ENCODE measurements at regions not wholly inside any gene's neighbourhood (a gene's known extent, or its start where the extent isn't known, plus 50 kb on each side); places are given as distances from the start of the nearest gene placed in this dataset.

GRCh38 chr12:4104722-4105244 lies 168.8 kb upstream of the CCND2 start:
- H3K4me3 ChIP-seq (ENCODE audit: low read depth, low read length), result no peak overlapping the region
- H3K36me3 ChIP-seq (ENCODE audit: control insufficient read depth, insufficient read depth, low read length), result no peaks in the 10 kb centered on the region
- POLR2A ChIA-PET, result no interaction called here
- TF ChIP-seq, protein P1, sequence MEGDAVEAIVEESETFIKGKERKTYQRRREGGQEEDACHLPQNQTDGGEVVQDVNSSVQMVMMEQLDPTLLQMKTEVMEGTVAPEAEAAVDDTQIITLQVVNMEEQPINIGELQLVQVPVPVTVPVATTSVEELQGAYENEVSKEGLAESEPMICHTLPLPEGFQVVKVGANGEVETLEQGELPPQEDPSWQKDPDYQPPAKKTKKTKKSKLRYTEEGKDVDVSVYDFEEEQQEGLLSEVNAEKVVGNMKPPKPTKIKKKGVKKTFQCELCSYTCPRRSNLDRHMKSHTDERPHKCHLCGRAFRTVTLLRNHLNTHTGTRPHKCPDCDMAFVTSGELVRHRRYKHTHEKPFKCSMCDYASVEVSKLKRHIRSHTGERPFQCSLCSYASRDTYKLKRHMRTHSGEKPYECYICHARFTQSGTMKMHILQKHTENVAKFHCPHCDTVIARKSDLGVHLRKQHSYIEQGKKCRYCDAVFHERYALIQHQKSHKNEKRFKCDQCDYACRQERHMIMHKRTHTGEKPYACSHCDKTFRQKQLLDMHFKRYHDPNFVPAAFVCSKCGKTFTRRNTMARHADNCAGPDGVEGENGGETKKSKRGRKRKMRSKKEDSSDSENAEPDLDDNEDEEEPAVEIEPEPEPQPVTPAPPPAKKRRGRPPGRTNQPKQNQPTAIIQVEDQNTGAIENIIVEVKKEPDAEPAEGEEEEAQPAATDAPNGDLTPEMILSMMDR (IDR thresholded peaks at IDR 0.05; ENCODE audit: insufficient read depth, low read depth, low read length), result no peak
- no peak for DNase-seq (ENCODE audit: low read depth)
- CTCF ChIA-PET, result interaction anchor here (4.8 kb wide), 1 partner anchor 173 kb away, joined by 50 read pairs; no protein-coding TSS in a partner anchor
- no peaks in the 10 kb centered on the region for H3K27me3 ChIP-seq (ENCODE audit: control insufficient read depth, insufficient read depth, low read length)

DNA sequence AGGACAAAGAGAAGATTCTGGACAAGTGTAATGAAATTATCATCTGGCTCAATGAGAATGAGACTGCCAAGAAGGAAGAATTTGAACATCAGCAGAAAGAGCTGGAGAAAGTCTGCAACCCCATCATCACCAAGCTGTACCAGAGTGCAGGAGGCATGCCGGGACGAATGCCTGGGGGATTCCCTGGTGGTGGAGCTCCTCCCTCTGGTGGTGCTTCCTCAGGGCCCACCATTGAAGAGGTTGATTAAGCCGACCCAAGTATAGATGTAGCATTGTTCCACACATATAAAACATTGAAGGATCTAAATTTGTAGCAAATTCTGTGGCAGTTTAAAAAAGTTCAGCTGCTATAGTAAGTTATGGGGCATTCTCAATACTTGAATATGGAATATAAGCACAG lies 174.3 kb upstream of the CCND2 start:
- Histone ChIP-seq H3K36me3 (ENCODE audit: control insufficient read depth, insufficient read depth, low read length) (no peaks in the 10 kb centered on the region), H3K27me3 (ENCODE audit: control insufficient read depth, insufficient read depth, low read length) (no peaks in the 10 kb centered on the region), H3K4me3 (ENCODE audit: low read depth, low read length) (no peak overlapping the region)
- DNase-seq (ENCODE audit: low read depth), result no peak
- TF ChIP-seq, protein P1 (IDR thresholded peaks at IDR 0.05; ENCODE audit: insufficient read depth, low read depth, low read length), result no peak
- CTCF ChIA-PET, result no interaction called here
- POLR2A ChIA-PET, result no interaction called here

DNA sequence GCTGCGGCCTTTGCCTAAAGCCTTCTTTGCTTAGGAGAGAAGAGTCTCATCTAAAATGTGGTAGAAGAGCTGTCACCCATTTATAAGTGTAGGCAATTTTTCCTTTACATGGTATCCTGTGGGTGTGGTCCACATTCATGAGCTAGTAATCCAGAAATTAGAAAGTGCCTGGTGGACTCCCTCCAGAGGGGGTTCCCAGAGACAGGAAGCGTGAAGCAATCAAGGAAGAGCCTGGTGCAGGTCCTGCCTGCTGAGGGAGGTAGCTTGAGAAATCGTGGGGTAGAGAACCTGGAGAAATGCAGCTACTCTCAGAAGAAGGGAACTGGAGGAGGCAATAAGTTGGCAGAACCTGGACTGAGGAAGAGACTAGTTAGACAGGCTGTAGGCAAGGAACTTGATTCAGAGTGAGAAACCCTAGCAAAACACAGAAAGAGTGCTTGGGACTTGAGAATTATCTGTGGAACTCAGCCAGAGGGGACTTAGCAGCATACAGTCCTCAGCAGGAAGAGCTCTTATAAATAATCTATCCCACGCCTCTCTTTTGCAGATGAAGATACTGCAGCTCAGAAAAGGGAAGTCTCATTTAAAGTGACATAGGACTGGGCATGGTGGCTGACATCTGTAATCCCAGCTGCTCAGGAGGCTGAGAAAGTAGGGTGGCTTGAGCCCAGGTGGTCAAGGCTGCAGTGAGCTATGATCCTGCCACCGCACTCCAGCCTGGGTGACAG lies 182.4 kb upstream of the CCND2 start:
- peaks cover 2% of the 10 kb centered on the region; the same call in 1 of the 2 replicates for H3K27me3 ChIP-seq (ENCODE audit: control insufficient read depth, insufficient read depth, low read length)
- no peak for DNase-seq (ENCODE audit: low read depth)
- H3K36me3 ChIP-seq (ENCODE audit: control insufficient read depth, insufficient read depth, low read length), result no peaks in the 10 kb centered on the region
- ChIA-PET POLR2A (no interaction called here), CTCF (interaction anchor here (0.5 to 1.0 kb wide), 3 partner anchors 9 to 186 kb away, joined by 3 to 6 read pairs (median 3); no protein-coding TSS in a partner anchor)
- no peak overlapping the region for H3K4me3 ChIP-seq (ENCODE audit: low read depth, low read length)
- TF ChIP-seq, protein P1 (IDR thresholded peaks at IDR 0.05; ENCODE audit: insufficient read depth, low read depth, low read length), result no peak

DNA sequence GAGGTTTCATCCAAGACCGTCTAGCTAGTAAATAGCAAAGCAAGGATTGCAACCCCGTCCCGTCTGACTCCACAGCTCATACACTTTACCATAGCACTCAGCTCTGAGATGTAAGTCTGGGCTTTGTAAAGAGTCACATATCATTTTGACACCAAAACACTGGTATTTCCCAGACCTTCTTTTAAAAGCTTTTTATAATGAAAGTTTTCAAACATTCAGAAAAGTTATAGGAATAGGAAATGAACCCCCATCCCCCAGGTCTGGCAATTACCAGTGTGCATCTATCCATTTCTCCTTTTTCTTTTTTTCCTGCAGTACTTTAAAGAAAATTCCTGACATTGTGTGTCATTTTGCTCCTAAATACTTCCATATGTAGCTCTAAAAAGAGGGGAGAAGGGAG lies 183.6 kb upstream of the CCND2 start:
- Histone ChIP-seq H3K36me3 (ENCODE audit: control insufficient read depth, insufficient read depth, low read length) (no peaks in the 10 kb centered on the region), H3K27me3 (ENCODE audit: control insufficient read depth, insufficient read depth, low read length) (peaks cover 2% of the 10 kb centered on the region; the same call in 1 of the 2 replicates), H3K4me3 (ENCODE audit: low read depth, low read length) (no peak overlapping the region)
- ChIA-PET CTCF (no interaction called here), POLR2A (no interaction called here)
- TF ChIP-seq, protein P1 (IDR thresholded peaks at IDR 0.05; ENCODE audit: insufficient read depth, low read depth, low read length), result no peak
- no peak for DNase-seq (ENCODE audit: low read depth)

DNA sequence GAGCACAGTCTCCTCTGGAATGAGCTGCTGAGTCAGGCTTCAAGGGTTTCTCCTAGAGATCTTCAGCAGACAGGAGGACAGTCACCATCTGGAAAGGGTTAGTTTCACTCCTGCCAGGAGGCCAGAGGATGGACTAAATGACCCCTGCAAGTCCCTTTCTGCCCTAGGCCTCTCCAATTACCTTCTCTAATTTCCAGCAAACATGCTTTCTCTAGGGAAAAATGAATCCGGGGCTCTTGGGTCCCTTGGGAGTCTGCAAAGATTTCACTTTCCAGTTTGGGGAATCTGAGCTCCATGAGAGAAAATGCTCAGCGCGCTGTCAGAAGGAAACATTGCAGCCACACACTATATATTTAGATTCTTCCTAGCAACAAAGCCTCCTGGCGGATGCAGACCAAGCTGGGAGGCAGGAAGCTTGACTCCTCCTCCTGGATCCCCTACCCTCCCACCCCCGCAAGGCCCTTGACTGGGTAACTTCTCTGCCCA lies 184.4 kb upstream of the CCND2 start:
- H3K27me3 ChIP-seq (ENCODE audit: control insufficient read depth, insufficient read depth, low read length), result peaks cover 2% of the 10 kb centered on the region; the same call in 1 of the 2 replicates
- TF ChIP-seq, protein P1 (IDR thresholded peaks at IDR 0.05; ENCODE audit: insufficient read depth, low read depth, low read length), result no peak
- no peaks in the 10 kb centered on the region for H3K36me3 ChIP-seq (ENCODE audit: control insufficient read depth, insufficient read depth, low read length)
- ChIA-PET CTCF (no interaction called here), POLR2A (no interaction called here)
- no peak for DNase-seq (ENCODE audit: low read depth)
- no peak overlapping the region for H3K4me3 ChIP-seq (ENCODE audit: low read depth, low read length)
